GM19035 (cell line): ENCODE measurements at regions not wholly inside any gene's neighbourhood (a gene's known extent, or its start where the extent isn't known, plus 50 kb on each side); places are given as distances from the start of the nearest gene placed in this dataset.

Experiments used
- ATAC-seq: cut with Tn5 transposase; IDR thresholded peaks from one replicate; pipeline ENCODE4 v1.9.1; 2021; ENCODE audit not compliant: unreplicated experiment

GRCh38 chr2:16303761-16304160 is 361.9 kb downstream of the CYRIA start:
- ATAC-seq = no peak

- ATAC-seq = no peak
Observed at GRCh38 chr2:16303273-16303577, 362.4 kb downstream of the CYRIA start.

GRCh38 chr2:16302431-16303272 is 362.3 kb downstream of the MYCN start:
- no peak for ATAC-seq

- no peak for ATAC-seq
Observed at GRCh38 chr2:16301961-16302360, 361.6 kb downstream of the MYCN start.

GRCh38 chr2:16298866-16299265 is 358.5 kb downstream of the MYCN start:
- no peak for ATAC-seq

GRCh38 chr2:16296331-16297250 is 356.2 kb downstream of the MYCN start:
- no peak for ATAC-seq

GRCh38 chr2:16296038-16296290 is 355.6 kb downstream of the MYCN start:
- no peak for ATAC-seq

GRCh38 chr2:16294791-16295190 is 354.4 kb downstream of the MYCN start:
- no peak for ATAC-seq

GRCh38 chr2:16293871-16294270 is 353.5 kb downstream of the MYCN start:
- no peak for ATAC-seq

- ATAC-seq = no peak
Observed at GRCh38 chr2:16293398-16293797, 353.0 kb downstream of the MYCN start.

GRCh38 chr2:16291731-16292550 is 351.6 kb downstream of the MYCN start:
- ATAC-seq = no peak

- ATAC-seq = no peak
Observed at GRCh38 chr2:16291226-16291625, 350.9 kb downstream of the MYCN start.

- no peak for ATAC-seq
Observed at GRCh38 chr2:16290311-16291020, 350.1 kb downstream of the MYCN start.

GRCh38 chr2:16288371-16289112 is 348.2 kb downstream of the MYCN start:
- no peak for ATAC-seq

- no peak for ATAC-seq
Observed at GRCh38 chr2:16287831-16288230, 347.5 kb downstream of the MYCN start.

GRCh38 chr2:16287281-16287680 is 346.9 kb downstream of the MYCN start:
- ATAC-seq = no peak

GRCh38 chr2:16285813-16286510 is 345.6 kb downstream of the MYCN start:
- no peak for ATAC-seq

GRCh38 chr2:16284941-16285625 is 344.7 kb downstream of the MYCN start:
- ATAC-seq = no peak
